Stimulated activated CD4-positive, alpha-beta T cell treated with anti-CD3 and anti-CD28 coated beads, Interleukin-2, amount 100 ng/mL, for 4 hours (primary cell): ENCODE measurements at regions not wholly inside any gene's neighbourhood (a gene's known extent, or its start where the extent isn't known, plus 50 kb on each side); places are given as distances from the start of the nearest gene placed in this dataset.
"Not testable (repeated sequence)": the region's sequence is repeated elsewhere in the genome, so short reads cannot be mapped to it uniquely, and the experiment has no call there.

Source experiments
- DNase-seq: peaks from one replicate; pipeline ENCODE4 v3.0.0-alpha.2; 2020; ENCODE audit warnings: low read depth

GRCh38 chr3:5357089-5357488 lies 169.6 kb downstream of the EDEM1 start:
- DNase-seq = no peak

- no peak for DNase-seq
Observed at GRCh38 chr3:5358911-5359310, 171.4 kb downstream of the EDEM1 start.

DNA sequence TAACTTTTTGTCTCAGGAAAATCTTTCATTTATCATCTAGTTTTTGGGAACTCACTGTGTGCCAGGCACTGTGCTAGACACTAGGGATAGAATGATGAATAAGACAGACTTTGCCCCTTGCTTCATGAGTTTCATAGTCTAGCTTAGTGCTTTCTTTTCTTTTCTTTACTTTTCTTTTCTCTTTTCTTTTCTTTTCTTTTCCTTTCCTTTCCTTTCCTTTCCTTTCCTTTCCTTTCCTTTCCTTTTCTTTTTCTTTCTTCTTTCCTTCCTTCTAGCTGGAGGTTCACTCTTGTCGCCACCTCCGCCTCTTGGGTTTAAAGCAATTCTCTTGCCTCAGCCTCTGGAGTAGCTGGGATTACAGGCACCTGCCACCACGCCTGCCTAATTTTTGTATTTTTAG lies 172.9 kb downstream of the EDEM1 start:
- no peak for DNase-seq

DNA sequence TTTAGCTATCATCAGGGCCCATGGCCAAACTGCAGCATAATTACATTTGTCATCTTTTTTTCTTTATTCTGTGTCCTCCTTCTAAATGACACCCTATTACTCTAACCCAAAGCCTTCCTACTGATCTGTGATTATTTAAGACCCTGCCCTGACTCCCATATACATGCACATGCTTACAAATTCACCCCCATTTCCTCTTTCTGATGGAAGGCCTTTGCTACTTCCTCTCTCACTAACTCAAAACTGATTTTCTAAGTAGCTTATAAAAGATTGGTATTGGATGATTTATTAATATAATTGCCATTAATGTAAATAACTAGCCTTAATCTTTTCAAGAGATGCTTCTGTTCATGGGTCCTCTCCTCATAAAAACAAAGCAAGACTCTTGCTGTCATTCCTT lies 179.2 kb downstream of the EDEM1 start:
- DNase-seq = no peak

- DNase-seq = not testable (repeated sequence)
Observed at GRCh38 chr3:5371555-5371954, 184.0 kb downstream of the EDEM1 start.

- no peak for DNase-seq
Observed at GRCh38 chr3:5376761-5377160, 189.3 kb downstream of the EDEM1 start.

GRCh38 chr3:5379266-5379665 lies 191.8 kb downstream of the EDEM1 start:
- DNase-seq = not testable (repeated sequence)

- not testable (repeated sequence) for DNase-seq
Observed at GRCh38 chr3:5383486-5384263, 196.2 kb downstream of the EDEM1 start.

DNA sequence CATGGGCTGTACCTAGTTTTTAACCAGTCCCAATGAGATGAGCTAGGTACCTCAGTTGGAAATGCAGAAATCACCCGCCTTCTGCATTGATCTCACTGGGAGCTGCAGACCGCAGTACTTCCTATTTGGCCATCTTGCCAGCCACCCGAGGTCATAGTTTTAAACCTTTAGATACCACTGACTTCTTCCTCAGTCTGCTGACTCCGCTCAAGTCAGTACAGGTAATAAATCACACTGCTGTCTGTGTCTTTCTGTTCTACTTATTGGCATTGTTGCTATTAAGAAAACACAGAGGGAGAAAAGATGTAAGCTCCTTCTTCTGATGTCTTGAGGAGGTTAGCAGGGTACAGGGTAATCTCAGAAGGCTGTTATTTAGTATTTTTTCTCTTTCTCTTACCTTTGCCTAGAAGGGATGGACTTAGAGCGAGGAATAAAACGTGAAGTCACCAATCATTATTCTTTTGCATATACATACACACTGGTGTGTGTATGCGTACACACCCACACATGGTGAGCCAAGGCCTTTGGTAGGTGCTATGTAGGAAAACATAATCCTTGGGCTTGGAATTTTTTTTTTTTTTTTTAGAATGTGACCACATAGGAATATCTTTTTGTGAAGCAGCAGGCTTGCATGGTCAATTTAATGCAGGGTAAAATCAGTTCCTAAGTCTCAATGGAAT lies 197.2 kb downstream of the EDEM1 start:
- no peak for DNase-seq

GRCh38 chr3:5388091-5388490 lies 200.6 kb downstream of the EDEM1 start:
- no peak for DNase-seq

DNA sequence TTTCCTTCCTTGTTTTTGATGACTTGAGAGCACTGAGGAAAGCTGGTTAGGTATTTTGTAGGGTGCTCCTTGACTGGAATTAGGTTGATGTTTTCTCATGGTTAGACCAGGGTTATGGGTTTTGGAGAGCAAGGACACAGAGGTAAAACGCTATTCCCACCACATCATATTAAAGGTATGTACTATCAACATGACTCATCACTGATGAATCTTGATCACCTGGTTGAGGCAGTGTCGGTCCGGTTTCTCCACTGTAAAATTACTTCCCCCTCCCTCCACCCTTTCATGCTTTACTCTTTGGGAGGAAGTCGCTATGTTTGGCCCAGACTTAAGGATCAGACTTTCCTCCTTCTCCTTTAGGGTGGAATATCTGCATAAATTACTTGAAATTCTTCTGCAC lies 201.6 kb downstream of the EDEM1 start:
- DNase-seq = no peak

DNA sequence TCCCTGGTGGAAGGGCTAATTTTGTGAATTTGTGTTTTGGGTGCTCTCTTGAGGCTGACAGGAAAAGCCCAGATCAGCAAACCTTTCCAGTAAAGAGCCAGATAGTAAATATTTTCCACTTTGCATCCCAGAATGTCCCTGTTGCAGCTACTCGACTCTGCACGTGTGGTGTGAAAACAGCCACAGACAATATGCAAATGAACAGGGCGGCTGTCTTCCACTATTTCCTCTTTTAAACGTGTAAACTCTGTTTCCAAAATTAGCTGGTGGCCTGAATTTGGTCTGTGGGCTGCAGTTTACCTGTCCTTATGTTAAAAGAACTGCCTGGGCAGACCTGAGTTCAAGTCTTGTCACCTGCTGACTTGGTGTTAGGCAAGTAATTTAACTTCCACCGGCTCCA lies 202.7 kb downstream of the EDEM1 start:
- DNase-seq = no peak

DNA sequence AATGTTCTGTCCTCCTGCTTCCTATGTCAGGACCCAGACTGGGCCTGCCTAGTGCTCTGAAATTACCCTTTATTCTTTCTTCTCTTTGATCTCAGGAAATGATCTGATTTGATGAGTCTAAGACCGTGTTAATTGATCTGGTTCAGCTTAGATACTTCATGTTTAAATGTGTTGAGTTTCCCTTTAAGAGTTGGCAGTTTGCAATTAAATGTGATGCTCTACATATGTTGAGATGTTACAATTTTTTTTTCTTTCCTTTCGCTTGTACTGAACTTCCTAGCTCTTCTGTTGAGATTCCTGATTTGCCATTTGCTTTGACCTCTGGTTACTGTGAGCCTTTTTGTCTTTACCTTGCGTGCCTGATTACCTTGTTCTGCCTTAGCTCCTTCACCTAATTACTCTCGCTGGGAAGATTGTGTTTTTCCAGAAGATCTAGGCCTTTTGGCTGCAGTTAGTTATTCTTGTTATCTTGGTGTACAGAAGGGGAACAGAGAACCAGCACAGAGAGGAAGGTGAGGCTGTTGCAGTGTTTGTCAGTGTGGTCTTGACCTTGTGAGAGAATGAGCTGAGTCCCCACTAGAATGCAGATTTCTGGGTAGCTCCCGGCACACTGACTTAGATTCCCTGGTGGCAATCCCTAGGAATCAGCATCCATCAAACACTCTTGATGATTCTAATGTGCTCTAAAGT lies 203.6 kb downstream of the EDEM1 start:
- no peak for DNase-seq

GRCh38 chr3:5401002-5401401 lies 213.5 kb downstream of the EDEM1 start:
- no peak for DNase-seq

DNA sequence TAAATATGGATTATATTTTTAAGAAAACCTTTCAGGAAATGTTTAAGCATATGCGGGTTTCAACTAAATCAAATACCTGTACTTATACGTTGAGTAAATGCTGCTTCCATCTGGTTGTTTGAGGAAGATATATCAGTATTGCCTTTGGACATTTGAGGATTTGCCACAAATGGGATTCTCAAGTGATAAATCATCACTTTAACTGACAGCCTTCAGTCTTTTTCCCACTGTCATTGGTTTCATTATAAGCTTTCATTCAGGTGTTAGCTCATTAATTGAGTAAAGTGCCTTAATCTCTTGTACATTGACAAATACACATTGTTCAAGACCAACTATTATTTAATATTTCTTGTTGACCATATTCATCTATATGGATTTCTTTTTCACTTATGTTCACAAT lies 217.2 kb downstream of the EDEM1 start:
- DNase-seq = no peak

DNA sequence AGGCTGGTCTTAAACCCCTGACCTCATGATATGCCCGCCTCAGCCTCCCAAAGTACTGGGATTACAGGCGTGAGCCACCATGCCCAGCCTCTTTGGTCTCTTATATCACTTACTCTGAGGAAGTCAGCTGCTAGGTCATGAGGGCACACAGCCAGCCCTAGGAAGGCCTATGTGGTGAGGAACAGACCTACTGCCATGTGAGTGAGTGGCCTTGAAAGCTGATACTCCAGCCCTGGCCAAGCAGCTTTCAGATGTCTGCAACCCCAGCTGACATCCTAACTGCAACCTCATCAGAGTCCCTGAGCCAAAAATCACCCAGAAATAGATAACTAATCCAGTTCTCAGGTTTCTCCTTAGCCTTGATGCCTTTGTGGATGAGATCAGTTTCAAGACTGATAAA lies 224.3 kb downstream of the EDEM1 start:
- DNase-seq = no peak

GRCh38 chr3:5423076-5423475 lies 235.6 kb downstream of the EDEM1 start:
- DNase-seq = no peak

DNA sequence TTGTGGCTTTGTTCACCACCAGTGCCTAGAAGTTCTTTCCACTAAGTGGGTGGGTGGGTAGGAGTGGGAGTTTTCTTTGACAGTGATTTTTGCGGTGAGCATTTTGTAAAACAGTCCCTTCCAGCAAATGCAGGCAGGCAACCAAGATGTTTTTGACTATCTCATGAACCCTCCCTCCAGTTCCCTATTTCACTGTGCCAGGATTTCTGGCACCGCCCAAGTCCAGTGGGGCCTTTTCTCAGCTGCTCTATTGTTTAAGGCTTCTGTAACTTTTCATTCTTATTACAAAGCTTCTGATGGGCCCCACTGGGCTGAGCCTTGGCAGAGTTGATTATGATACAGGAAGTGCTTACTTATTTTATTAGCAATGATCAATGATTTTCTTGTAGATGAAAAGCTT lies 236.0 kb downstream of the EDEM1 start:
- no peak for DNase-seq

- DNase-seq = no peak
Observed at GRCh38 chr3:5425371-5425770, 237.9 kb downstream of the EDEM1 start.

GRCh38 chr3:5426094-5426883 lies 238.8 kb downstream of the EDEM1 start:
- DNase-seq = peak; percentile 14

DNA sequence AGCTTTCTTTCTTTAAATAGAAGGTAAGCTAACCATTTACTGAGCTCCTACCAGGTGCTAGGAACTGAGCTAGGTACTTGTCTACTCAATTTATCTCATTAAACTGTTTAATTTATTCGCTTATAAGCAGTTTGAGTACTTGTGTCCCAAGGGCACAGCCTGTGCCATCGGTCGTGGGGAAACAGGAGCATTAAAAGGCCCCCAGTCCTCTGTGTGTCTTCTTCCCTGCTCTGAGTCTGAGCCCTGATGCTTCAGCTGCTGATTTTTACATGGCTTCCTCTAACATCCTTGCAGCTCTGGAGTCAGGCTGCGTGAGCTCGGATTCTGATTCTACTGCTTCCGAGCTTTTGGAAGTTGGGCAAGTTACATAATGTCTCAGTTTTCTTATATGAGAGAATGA lies 239.5 kb downstream of the EDEM1 start:
- DNase-seq = no peak

DNA sequence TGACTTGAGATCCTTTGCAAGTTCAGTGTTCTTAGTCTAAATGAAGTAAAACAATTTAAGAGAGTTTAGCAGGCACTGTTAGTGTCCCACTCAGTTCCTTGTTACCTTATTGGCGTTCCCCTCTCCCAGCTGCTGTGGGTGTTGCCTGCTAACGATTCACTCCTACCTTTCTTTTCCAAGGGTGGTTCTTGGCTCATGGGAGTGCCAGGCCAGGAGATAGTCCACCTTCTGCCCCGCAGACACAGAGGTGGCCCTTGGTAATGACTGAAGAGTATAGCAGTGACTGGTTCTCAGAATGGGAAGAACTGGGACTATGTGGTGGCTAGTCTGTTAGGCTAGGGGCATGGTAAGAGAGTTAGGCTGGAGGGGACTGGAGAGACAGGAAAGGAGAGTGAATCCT lies 240.4 kb downstream of the EDEM1 start:
- DNase-seq = no peak
